ENCODE measurements at regions not wholly inside any gene's neighbourhood (a gene's known extent, or its start where the extent isn't known, plus 50 kb on each side); places are given as distances from the start of the nearest gene placed in this dataset.
A peak's percentile ranks its signal among the peaks of the same experiment; 100 is the strongest.

DNA sequence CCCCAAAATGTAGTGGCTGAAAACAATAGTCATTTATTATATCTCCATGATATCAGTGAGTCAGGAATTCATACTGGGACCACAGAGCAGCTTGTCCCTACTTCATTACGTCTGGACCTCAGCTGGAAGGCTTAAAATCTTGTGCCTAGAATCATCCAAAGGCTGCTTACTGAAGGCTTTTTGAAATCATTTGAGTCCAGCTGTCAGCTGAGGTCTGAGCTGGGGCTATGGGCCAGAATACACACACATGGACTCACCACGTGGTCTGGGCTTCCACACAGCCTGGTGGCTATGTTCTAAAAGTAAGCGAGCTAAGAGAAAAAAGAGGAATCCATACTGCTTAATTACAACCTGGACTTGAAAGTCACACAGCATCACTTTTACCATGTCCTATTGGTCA lies 209.2 kb downstream of the KCTD12 start:
- in situ Hi-C loops (cut with MboI) = loop anchor here (10.0 kb wide), 1 partner anchor 218 kb away; no protein-coding TSS in a partner anchor
- no peak overlapping the region for H3K27ac ChIP-seq

DNA sequence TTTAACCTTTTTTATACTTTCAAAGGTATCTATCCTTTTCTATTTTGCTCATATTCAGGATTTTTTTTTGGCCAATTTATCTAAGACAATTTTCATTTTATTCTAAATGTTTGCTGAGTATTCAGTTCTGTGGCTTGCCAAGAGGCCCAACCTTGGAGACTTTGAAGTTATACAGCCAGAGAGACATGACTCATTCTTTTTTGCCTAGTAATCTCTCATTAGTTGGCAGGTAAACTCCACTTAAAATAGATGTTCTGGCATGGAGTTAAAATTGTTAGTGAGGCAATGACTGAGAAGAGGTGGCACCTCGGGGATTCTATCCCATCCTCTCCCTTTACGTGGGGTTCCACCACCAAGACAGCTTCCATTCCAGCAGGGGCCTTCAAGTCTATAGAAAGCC lies 213.8 kb downstream of the KCTD12 start:
- no peaks in the 10 kb centered on the region for H3K9me2 ChIP-seq (ENCODE audit: insufficient read depth)
- in situ Hi-C loops (cut with MboI) = loop anchor here (10.0 kb wide), 1 partner anchor 222 kb away; no protein-coding TSS in a partner anchor
- no peak overlapping the region for H3K4me2 ChIP-seq (ENCODE audit: unreplicated experiment)
- H3K27ac ChIP-seq = no peak overlapping the region
- no peaks in the 10 kb centered on the region for H3K27me3 ChIP-seq (replicated peaks; ENCODE audit: insufficient read depth)
- H3K36me3 ChIP-seq (ENCODE audit: low read depth) = no peaks in the 10 kb centered on the region
- H4K20me1 ChIP-seq (ENCODE audit: insufficient read depth) = no peaks in the 10 kb centered on the region
- no peak overlapping the region for H2AFZ ChIP-seq
- no peaks in the 10 kb centered on the region for H3K9me3 ChIP-seq (ENCODE audit: low read depth)
- no peaks in the 10 kb centered on the region for H3K4me1 ChIP-seq (ENCODE audit: insufficient read depth)
- H3K79me2 ChIP-seq (ENCODE audit: insufficient read depth) = no peaks in the 10 kb centered on the region
- DNase-seq = peak; percentile 50
- H3K4me3 ChIP-seq = no peak overlapping the region
- no peak for TF ChIP-seq EZH2phosphoT487 (IDR thresholded peaks at IDR 0.05; ENCODE audit: insufficient read depth, low read depth)
- TF ChIP-seq EZH2 (IDR thresholded peaks at IDR 0.05; ENCODE audit: insufficient read depth, poor library complexity, severe bottlenecking) = no peak
- 37 to 50% methylated on average over 2 of the region's 2 CpGs for WGBS, 2 experiments (ENCODE audit: low coverage in 1 of 2, low lambda C conversion rate in 2 of 2, missing lambda C conversion rate in 2 of 2)
- H3K9ac ChIP-seq = no peak overlapping the region
- H3F3A ChIP-seq (ENCODE audit: insufficient read depth) = no peaks in the 10 kb centered on the region

More for the DNA sequence above, 209.2 kb downstream of the KCTD12 start:
- no peaks in the 10 kb centered on the region for H3K27me3 ChIP-seq (replicated peaks; ENCODE audit: insufficient read depth)
- no peaks in the 10 kb centered on the region for H3F3A ChIP-seq (ENCODE audit: insufficient read depth)
- H3K9me3 ChIP-seq (ENCODE audit: low read depth) = no peaks in the 10 kb centered on the region
- TF ChIP-seq EZH2phosphoT487 (IDR thresholded peaks at IDR 0.05; ENCODE audit: insufficient read depth, low read depth) = no peak
- TF ChIP-seq EZH2 (IDR thresholded peaks at IDR 0.05; ENCODE audit: insufficient read depth, poor library complexity, severe bottlenecking) = no peak
- H4K20me1 ChIP-seq (ENCODE audit: insufficient read depth) = no peaks in the 10 kb centered on the region
- no peaks in the 10 kb centered on the region for H3K79me2 ChIP-seq (ENCODE audit: insufficient read depth)
- no peaks in the 10 kb centered on the region for H3K36me3 ChIP-seq (ENCODE audit: low read depth)
- WGBS, 2 experiments (ENCODE audit: low coverage in 1 of 2, low lambda C conversion rate in 2 of 2, missing lambda C conversion rate in 2 of 2) = 16 to 20% methylated on average over 3 of the region's 3 CpGs
- peak; percentile 15 for DNase-seq
- no peak overlapping the region for H3K4me3 ChIP-seq
- H3K9ac ChIP-seq = no peak overlapping the region
- no peak overlapping the region for H3K4me2 ChIP-seq (ENCODE audit: unreplicated experiment)
- peak overlapping the region; percentile 33; the same call in 1 of the 2 replicates for H2AFZ ChIP-seq
- H3K4me1 ChIP-seq (ENCODE audit: insufficient read depth) = no peaks in the 10 kb centered on the region
- no peaks in the 10 kb centered on the region for H3K9me2 ChIP-seq (ENCODE audit: insufficient read depth)

DNA sequence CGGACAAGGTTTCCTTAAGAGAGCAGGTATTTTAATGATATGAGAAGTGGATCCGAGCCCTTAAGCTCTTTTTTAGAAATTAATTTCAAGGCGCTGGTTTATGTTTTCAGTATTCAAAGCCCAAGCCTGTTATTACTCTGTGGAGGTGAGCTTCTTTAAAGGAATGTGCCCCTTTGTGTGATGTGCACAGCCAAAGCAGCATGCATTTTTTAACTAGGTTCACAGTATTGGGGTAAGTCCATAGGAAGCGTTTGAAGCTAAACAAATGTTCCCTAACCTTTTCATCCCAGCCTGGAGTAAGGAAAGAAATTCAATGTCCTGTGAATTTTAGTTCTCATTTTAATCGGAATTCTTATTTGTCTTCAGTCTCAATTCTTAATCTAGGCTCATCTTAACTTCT lies 217.5 kb downstream of the KCTD12 start:
- TF ChIP-seq EZH2 (IDR thresholded peaks at IDR 0.05; ENCODE audit: insufficient read depth, poor library complexity, severe bottlenecking) = no peak
- TF ChIP-seq EZH2phosphoT487 (IDR thresholded peaks at IDR 0.05; ENCODE audit: insufficient read depth, low read depth) = no peak
- H3K9ac ChIP-seq = no peak overlapping the region
- WGBS, 2 experiments (ENCODE audit: low coverage in 1 of 2, low lambda C conversion rate in 2 of 2, missing lambda C conversion rate in 2 of 2) = 95 to 98% methylated on average over 5 of the region's 5 CpGs

DNA sequence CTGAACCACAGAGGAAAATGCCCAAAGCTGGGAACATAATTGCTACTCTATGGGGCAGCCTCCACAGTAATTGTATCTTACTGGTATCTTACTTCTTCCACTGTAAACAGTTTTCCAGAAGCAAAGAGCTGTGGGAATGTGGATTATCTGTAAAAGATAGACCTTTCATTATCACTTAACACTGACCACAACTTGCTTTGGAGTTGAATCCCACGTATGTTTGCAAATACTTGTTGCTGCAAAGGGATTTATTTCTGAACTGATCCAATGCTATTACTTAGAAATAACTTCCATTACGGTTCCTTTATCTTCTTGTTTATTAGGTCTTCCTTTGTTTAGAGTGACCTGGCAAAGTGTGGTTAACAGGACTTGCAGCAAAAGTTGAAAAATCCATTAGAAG lies 218.1 kb downstream of the KCTD12 start:
- Histone ChIP-seq H3K4me1 (ENCODE audit: insufficient read depth) (no peaks in the 10 kb centered on the region), H3K36me3 (ENCODE audit: low read depth) (no peaks in the 10 kb centered on the region), H3F3A (ENCODE audit: insufficient read depth) (no peaks in the 10 kb centered on the region), H3K9me2 (ENCODE audit: insufficient read depth) (no peaks in the 10 kb centered on the region), H3K27ac (no peak overlapping the region), H2AFZ (no peak overlapping the region), H3K9ac (no peak overlapping the region), H3K4me3 (no peak overlapping the region), H3K4me2 (ENCODE audit: unreplicated experiment) (no peak overlapping the region), H3K27me3 (replicated peaks; ENCODE audit: insufficient read depth) (no peaks in the 10 kb centered on the region), H3K79me2 (ENCODE audit: insufficient read depth) (no peaks in the 10 kb centered on the region), H4K20me1 (ENCODE audit: insufficient read depth) (no peaks in the 10 kb centered on the region), H3K9me3 (ENCODE audit: low read depth) (no peaks in the 10 kb centered on the region)
- in situ Hi-C loops (cut with MboI) = no loop called here
- WGBS, 2 experiments (ENCODE audit: low coverage in 1 of 2, low lambda C conversion rate in 2 of 2, missing lambda C conversion rate in 2 of 2) = 79 to 85% methylated on average over 2 of the region's 2 CpGs
- no peak for DNase-seq
- TF ChIP-seq EZH2 (IDR thresholded peaks at IDR 0.05; ENCODE audit: insufficient read depth, poor library complexity, severe bottlenecking) (no peak), EZH2phosphoT487 (IDR thresholded peaks at IDR 0.05; ENCODE audit: insufficient read depth, low read depth) (no peak)

More for the DNA sequence above, 217.5 kb downstream of the KCTD12 start:
- no peak overlapping the region for H3K4me2 ChIP-seq (ENCODE audit: unreplicated experiment)
- H3K36me3 ChIP-seq (ENCODE audit: low read depth) = no peaks in the 10 kb centered on the region
- no peak for DNase-seq
- H3K79me2 ChIP-seq (ENCODE audit: insufficient read depth) = no peaks in the 10 kb centered on the region
- no peak overlapping the region for H3K27ac ChIP-seq
- H3K4me1 ChIP-seq (ENCODE audit: insufficient read depth) = no peaks in the 10 kb centered on the region
- no peaks in the 10 kb centered on the region for H3K9me3 ChIP-seq (ENCODE audit: low read depth)
- H3K27me3 ChIP-seq (replicated peaks; ENCODE audit: insufficient read depth) = no peaks in the 10 kb centered on the region
- H3K4me3 ChIP-seq = no peak overlapping the region
- H3F3A ChIP-seq (ENCODE audit: insufficient read depth) = no peaks in the 10 kb centered on the region
- H2AFZ ChIP-seq = no peak overlapping the region
- in situ Hi-C loops (cut with MboI) = no loop called here
- H3K9me2 ChIP-seq (ENCODE audit: insufficient read depth) = no peaks in the 10 kb centered on the region
- H4K20me1 ChIP-seq (ENCODE audit: insufficient read depth) = no peaks in the 10 kb centered on the region

DNA sequence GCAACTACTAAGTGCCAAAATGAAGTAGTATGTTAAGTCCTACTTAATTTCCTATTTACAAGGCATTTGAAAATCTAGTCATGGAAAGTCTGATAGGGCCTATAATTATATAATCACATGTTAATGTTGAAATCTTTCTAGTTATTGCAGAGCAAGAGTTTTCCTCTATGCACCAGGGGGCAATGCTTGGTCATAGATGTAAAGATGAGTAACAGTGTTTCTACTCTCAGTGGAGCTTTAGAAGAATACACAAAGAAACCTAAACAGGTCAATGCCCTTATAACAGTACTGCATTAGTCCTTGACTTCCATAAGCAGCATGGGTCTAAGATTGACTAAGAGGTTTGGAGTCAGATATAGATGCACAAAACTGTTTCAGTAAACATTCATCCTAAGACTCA lies 218.7 kb downstream of the KCTD12 start:
- Histone ChIP-seq H3K4me1 (ENCODE audit: insufficient read depth) (no peaks in the 10 kb centered on the region), H3K9me2 (ENCODE audit: insufficient read depth) (no peaks in the 10 kb centered on the region), H3K79me2 (ENCODE audit: insufficient read depth) (no peaks in the 10 kb centered on the region), H3K4me3 (no peak overlapping the region), H3K9me3 (ENCODE audit: low read depth) (no peaks in the 10 kb centered on the region), H3F3A (ENCODE audit: insufficient read depth) (no peaks in the 10 kb centered on the region), H4K20me1 (ENCODE audit: insufficient read depth) (no peaks in the 10 kb centered on the region), H3K27me3 (replicated peaks; ENCODE audit: insufficient read depth) (no peaks in the 10 kb centered on the region), H3K36me3 (ENCODE audit: low read depth) (no peaks in the 10 kb centered on the region), H3K4me2 (ENCODE audit: unreplicated experiment) (no peak overlapping the region), H3K27ac (no peak overlapping the region), H2AFZ (no peak overlapping the region), H3K9ac (no peak overlapping the region)
- in situ Hi-C loops (cut with MboI) = no loop called here
- DNase-seq = peak; percentile 82
- TF ChIP-seq EZH2phosphoT487 (IDR thresholded peaks at IDR 0.05; ENCODE audit: insufficient read depth, low read depth) (no peak), EZH2 (IDR thresholded peaks at IDR 0.05; ENCODE audit: insufficient read depth, poor library complexity, severe bottlenecking) (no peak)
